IMR-90 (cell line): ENCODE measurements at regions not wholly inside any gene's neighbourhood (a gene's known extent, or its start where the extent isn't known, plus 50 kb on each side); places are given as distances from the start of the nearest gene placed in this dataset.

ENCODE experiments used
- ATAC-seq: fragments of 200-7000 bp; cut with Tn5 transposase; 2 replicates; pipeline ENCODE4 v1.9.1; 2020; ENCODE audit warnings: low read depth, mild to moderate bottlenecking, moderate library complexity
- BruUV-seq: library from RNA; stranded (reverse); fragments of 400-500 nt; replicated peaks from 2 replicates; lab custom pipeline; 2021; lab: Mats Ljungman, UMichigan
- CTCF ChIA-PET: fragments of 300-600 bp; formaldehyde crosslinking; extraction: SDS; loops from one replicate; lab custom pipeline; 2021; ENCODE audit warnings: antibody characterized with exemption; lab: Yijun Ruan, JAX
- POLR2A ChIA-PET: fragments of 300-600 bp; sonication (Branson Sonifier 250); formaldehyde crosslinking; loops from one replicate; lab custom pipeline; 2022; ENCODE audit warnings: antibody characterized with exemption; ENCODE audit not compliant: unreplicated experiment; lab: Charles Lee
- DNase-seq: peaks from one replicate; pipeline ENCODE4 v3.0.0; 2013
- H2AFZ ChIP-seq: replicated peaks from 2 replicates; pipeline ENCODE3; 2013; ENCODE audit warnings: low read length, mild to moderate bottlenecking; ENCODE audit not compliant: poor library complexity
- H2AK5ac ChIP-seq: 2 replicates; pipeline ENCODE4 v1.6.1; 2013; ENCODE audit warnings: low read depth, low read length, inconsistent platforms
- H2AK9ac ChIP-seq: replicated peaks from 2 replicates; pipeline ENCODE3; 2013; ENCODE audit warnings: mild to moderate bottlenecking, low read depth, low read length, moderate library complexity; ENCODE audit not compliant: poor library complexity
- H2BK120ac ChIP-seq: 2 replicates; pipeline ENCODE4 v1.6.1; 2013; ENCODE audit warnings: low read depth, low read length, inconsistent platforms
- H2BK15ac ChIP-seq: 3 replicates; pipeline ENCODE4 v1.6.1; 2013; ENCODE audit warnings: low read depth, low read length, inconsistent platforms
- H2BK20ac ChIP-seq: 2 replicates; pipeline ENCODE4 v1.6.1; 2013; ENCODE audit warnings: low read depth, mild to moderate bottlenecking, inconsistent platforms, low read length, moderate library complexity
- H2BK5ac ChIP-seq: 2 replicates; pipeline ENCODE4 v1.6.1; 2013; ENCODE audit warnings: mild to moderate bottlenecking, low read depth, low read length, inconsistent platforms; ENCODE audit not compliant: poor library complexity, severe bottlenecking
- H3K14ac ChIP-seq: replicated peaks from 2 replicates; pipeline ENCODE4 v1.6.1; 2013; ENCODE audit warnings: low read depth, low read length, inconsistent platforms
- H3K18ac ChIP-seq: 2 replicates; pipeline ENCODE4 v1.6.1; 2013; ENCODE audit warnings: low read depth, low read length, control low read depth
- H3K23ac ChIP-seq: 2 replicates; pipeline ENCODE4 v1.6.1; 2013; ENCODE audit warnings: low read depth, low read length, inconsistent platforms
- H3K27ac ChIP-seq: 2 replicates; pipeline ENCODE4 v1.5.1; 2013; ENCODE audit warnings: mild to moderate bottlenecking, control low read depth, low read length; ENCODE audit not compliant: insufficient read depth
- H3K27me3 ChIP-seq: 2 replicates; pipeline ENCODE4 v1.6.1; 2013; ENCODE audit warnings: low read length; ENCODE audit not compliant: control insufficient read depth, insufficient read depth
- H3K36me3 ChIP-seq: 2 replicates; pipeline ENCODE4 v1.6.1; 2013; ENCODE audit warnings: low read length, mixed read lengths; ENCODE audit not compliant: control insufficient read depth, insufficient read depth
- H3K4ac ChIP-seq: 2 replicates; pipeline ENCODE4 v1.6.1; 2013; ENCODE audit warnings: low read depth, low read length, inconsistent platforms
- H3K4me1 ChIP-seq: 2 replicates; pipeline ENCODE4 v1.6.1; 2013; ENCODE audit warnings: low read length, mixed read lengths; ENCODE audit not compliant: control insufficient read depth, insufficient read depth
- H3K4me2 ChIP-seq: 2 replicates; pipeline ENCODE4 v1.6.1; 2013; ENCODE audit warnings: low read depth, mild to moderate bottlenecking, control low read depth, low read length, moderate library complexity
- H3K4me3 ChIP-seq: 2 replicates; pipeline ENCODE4 v1.5.1; 2013; ENCODE audit warnings: low read depth, mild to moderate bottlenecking, control low read depth, low read length, moderate library complexity; ENCODE audit not compliant: insufficient read depth
- H3K56ac ChIP-seq: 2 replicates; pipeline ENCODE4 v1.6.1; 2013; ENCODE audit warnings: low read length, inconsistent platforms; ENCODE audit not compliant: insufficient read depth; ENCODE audit errors: extremely low read depth
- H3K79me1 ChIP-seq, 2 experiments: 2 replicates each; pipeline ENCODE4 v1.6.1; 2013; ENCODE audit warnings: low read length in 2 of 2, inconsistent platforms in 1 of 2, low read depth in 1 of 2
- H3K9ac ChIP-seq: 2 replicates; pipeline ENCODE4 v1.6.1; 2013; ENCODE audit warnings: low read depth, low read length, control low read depth
- H3K9me1 ChIP-seq: 2 replicates; pipeline ENCODE4 v1.6.1; 2013; ENCODE audit warnings: low read length, inconsistent platforms; ENCODE audit not compliant: insufficient read depth
- H3K9me3 ChIP-seq: 2 replicates; pipeline ENCODE4 v1.6.1; 2013; ENCODE audit warnings: low read length; ENCODE audit not compliant: control insufficient read depth, insufficient read depth
- H4K20me1 ChIP-seq: 2 replicates; pipeline ENCODE4 v1.6.1; 2013; ENCODE audit warnings: low read length, inconsistent platforms; ENCODE audit not compliant: insufficient read depth
- H4K5ac ChIP-seq: 2 replicates; pipeline ENCODE4 v1.6.1; 2013; ENCODE audit warnings: mild to moderate bottlenecking, low read depth, low read length, control low read depth
- H4K8ac ChIP-seq, 2 experiments: 2 replicates each; pipeline ENCODE4 v1.6.1; 2013; ENCODE audit warnings: low read depth in 2 of 2, low read length in 2 of 2, control low read depth in 1 of 2, inconsistent platforms in 1 of 2
- H4K91ac ChIP-seq: 2 replicates; pipeline ENCODE4 v1.6.1; 2013; ENCODE audit warnings: low read depth, low read length, inconsistent platforms; ENCODE audit not compliant: insufficient read depth
- CEBPB ChIP-seq: IDR thresholded peaks from 2 replicates; pipeline ENCODE4 v1.6.1; 2012; ENCODE audit warnings: low read depth, low read length, improper control_type of control experiment
- POLR2A ChIP-seq: IDR thresholded peaks from 2 replicates; pipeline ENCODE4 v1.6.1; 2012; ENCODE audit warnings: mild to moderate bottlenecking, low read depth, low read length
- RFX5 ChIP-seq: IDR thresholded peaks from 2 replicates; pipeline ENCODE4 v1.8.0; 2012; ENCODE audit warnings: low read depth, mild to moderate bottlenecking, low read length, moderate library complexity
- SMC3 ChIP-seq: fragments of 150-350 bp; IDR thresholded peaks from 2 replicates; pipeline ENCODE4 v1.6.1; 2016; ENCODE audit warnings: low read depth, mild to moderate bottlenecking, antibody characterized with exemption, low read length, moderate library complexity
- USF2 ChIP-seq: fragments of 150-350 bp; IDR thresholded peaks from 2 replicates; pipeline ENCODE4 v1.6.1; 2017; ENCODE audit warnings: mild to moderate bottlenecking, antibody characterized with exemption, low read length, low read depth
- WGBS, 2 experiments: methylation state at CpG; one replicate each; pipeline versions ENCODE4 v1.1.5 to v1.1.7; 2013; ENCODE audit warnings: missing lambda C conversion rate in 2 of 2; ENCODE audit not compliant: insufficient read length in 1 of 2; ENCODE audit errors: extremely low coverage in 2 of 2; 5-methylcytosine and 5-hydroxymethylcytosine counted together
- dilution Hi-C: fragments of 300-500 bp; cut with HindIII; formaldehyde crosslinking; loops from one replicate; pipeline ENCODE4 v1.14.3; 2018; ENCODE audit warnings: low sequenced_read_pairs; ENCODE audit not compliant: unreplicated experiment
- in situ Hi-C: fragments of 300-500 bp; cut with MboI; formaldehyde crosslinking; loops from 3 replicates; pipeline ENCODE4 v1.14.3; 2019; ENCODE audit warnings: low sequenced_read_pairs, inconsistent platforms, mixed read lengths
- intact Hi-C: fragments of 100-400 bp; cut with micrococcal nuclease; formaldehyde crosslinking; loops from 2 replicates; pipeline ENCODE4 v1.10.0; 2022

GRCh38 chr4:142961866-142962265 lies 115.8 kb upstream of the INPP4B start:
- dilution Hi-C loops: no loop called here
- H3K23ac ChIP-seq: no peak overlapping the region
- H4K8ac ChIP-seq: no peak overlapping the region
- no peak overlapping the region for H3K4me2 ChIP-seq
- in situ Hi-C loops: no loop called here
- ChIA-PET POLR2A (no interaction called here), CTCF (no interaction called here)
- intact Hi-C loops: loop anchor here (1.0 to 2.0 kb wide), 2 partner anchors 14 to 21 kb away; no protein-coding TSS in a partner anchor
- H4K5ac ChIP-seq: no peak overlapping the region
- H2AK5ac ChIP-seq: no peak overlapping the region
- no peak overlapping the region for H3K18ac ChIP-seq
- H3K4me3 ChIP-seq: no peak overlapping the region
- no peak overlapping the region for H2AK9ac ChIP-seq
- H2BK20ac ChIP-seq: no peak overlapping the region
- H2AFZ ChIP-seq: no peak overlapping the region
- H3K9ac ChIP-seq: no peak overlapping the region
- H2BK120ac ChIP-seq: no peak overlapping the region
- WGBS, 2 experiments: no CpG with 5 or more reads among the region's 1 CpG
- BruUV-seq: no TSS peak
- H3K27me3 ChIP-seq: no peaks in the 10 kb centered on the region
- no peaks in the 10 kb centered on the region for H3K79me1 ChIP-seq
- H3K56ac ChIP-seq: no peak overlapping the region
- no peaks in the 10 kb centered on the region for H3K9me1 ChIP-seq
- TF ChIP-seq CEBPB: no peak
- TF ChIP-seq RFX5: no peak
- no peak for TF ChIP-seq USF2
- TF ChIP-seq SMC3: no peak
- TF ChIP-seq POLR2A: no peak
- no peaks in the 10 kb centered on the region for H3K36me3 ChIP-seq
- no peak for DNase-seq
- H2BK15ac ChIP-seq: no peak overlapping the region
- ATAC-seq: no peak
- no peaks in the 10 kb centered on the region for H3K9me3 ChIP-seq
- no peak overlapping the region for H2BK5ac ChIP-seq
- no peak overlapping the region for H3K27ac ChIP-seq
- no peaks in the 10 kb centered on the region for H4K20me1 ChIP-seq
- no peak overlapping the region for H3K4ac ChIP-seq
- H3K14ac ChIP-seq: no peak overlapping the region
- no peak overlapping the region for H4K91ac ChIP-seq
- H3K4me1 ChIP-seq: no peaks in the 10 kb centered on the region
